Stomach (tissue), 4 donors: ENCODE measurements at regions not wholly inside any gene's neighbourhood (a gene's known extent, or its start where the extent isn't known, plus 50 kb on each side); places are given as distances from the start of the nearest gene placed in this dataset.

Experiments used
- CTCF ChIP-seq, 7 experiments: fragments of 450-650 bp in 4 of 7; fragments of 200-600 bp in 3 of 7; sonication (generic) in 3 of 7; IDR thresholded peaks; one replicate each; pipeline ENCODE4 v1.5.1; 2016 to 2019; ENCODE audit warnings: antibody characterized with exemption in 7 of 7, control low read depth in 2 of 7, mild to moderate bottlenecking in 1 of 7
- EP300 ChIP-seq: sonication (generic); formaldehyde crosslinking; IDR thresholded peaks from one replicate; pipeline ENCODE4 v1.6.1; 2017; ENCODE audit warnings: antibody characterized with exemption
- POLR2A ChIP-seq, 4 donors: fragments of 450-650 bp; IDR thresholded peaks; one replicate each; pipeline ENCODE4 v1.6.1; 2016; ENCODE audit warnings: antibody characterized with exemption in 4 of 4, control low read depth in 2 of 4, mild to moderate bottlenecking in 1 of 4, moderate library complexity in 1 of 4

GRCh38 chr15:93706495-93707292 lies 524.7 kb upstream of the MCTP2 start:
- TF ChIP-seq CTCF (IDR thresholded peaks at IDR 0.05), result no peak
- TF ChIP-seq EP300, result no peak
- no peak for TF ChIP-seq POLR2A (IDR thresholded peaks at IDR 0.05)
